ENCODE measurements at regions not wholly inside any gene's neighbourhood (a gene's known extent, or its start where the extent isn't known, plus 50 kb on each side); places are given as distances from the start of the nearest gene placed in this dataset.

DNA sequence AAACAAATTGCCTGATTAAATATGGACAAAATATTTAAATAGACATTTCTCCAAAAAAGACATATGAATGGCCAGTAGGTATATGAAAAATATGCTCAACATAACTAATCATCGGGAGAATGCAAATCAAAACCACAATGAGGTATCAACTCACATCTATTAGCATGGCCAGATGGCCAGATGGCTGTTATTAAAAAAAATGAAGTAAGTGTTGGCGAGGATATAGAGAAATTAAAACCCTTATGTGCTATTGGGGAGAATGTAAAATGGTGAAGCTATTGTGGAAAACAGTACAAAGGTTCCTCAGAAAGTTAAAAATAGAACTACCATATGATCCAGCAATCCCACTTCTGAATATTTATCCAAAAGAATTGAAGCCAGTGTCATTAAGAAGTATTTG lies 272.3 kb upstream of the ZNF804A start:
- TF ChIP-seq, protein P1, sequence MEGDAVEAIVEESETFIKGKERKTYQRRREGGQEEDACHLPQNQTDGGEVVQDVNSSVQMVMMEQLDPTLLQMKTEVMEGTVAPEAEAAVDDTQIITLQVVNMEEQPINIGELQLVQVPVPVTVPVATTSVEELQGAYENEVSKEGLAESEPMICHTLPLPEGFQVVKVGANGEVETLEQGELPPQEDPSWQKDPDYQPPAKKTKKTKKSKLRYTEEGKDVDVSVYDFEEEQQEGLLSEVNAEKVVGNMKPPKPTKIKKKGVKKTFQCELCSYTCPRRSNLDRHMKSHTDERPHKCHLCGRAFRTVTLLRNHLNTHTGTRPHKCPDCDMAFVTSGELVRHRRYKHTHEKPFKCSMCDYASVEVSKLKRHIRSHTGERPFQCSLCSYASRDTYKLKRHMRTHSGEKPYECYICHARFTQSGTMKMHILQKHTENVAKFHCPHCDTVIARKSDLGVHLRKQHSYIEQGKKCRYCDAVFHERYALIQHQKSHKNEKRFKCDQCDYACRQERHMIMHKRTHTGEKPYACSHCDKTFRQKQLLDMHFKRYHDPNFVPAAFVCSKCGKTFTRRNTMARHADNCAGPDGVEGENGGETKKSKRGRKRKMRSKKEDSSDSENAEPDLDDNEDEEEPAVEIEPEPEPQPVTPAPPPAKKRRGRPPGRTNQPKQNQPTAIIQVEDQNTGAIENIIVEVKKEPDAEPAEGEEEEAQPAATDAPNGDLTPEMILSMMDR (IDR thresholded peaks at IDR 0.05), result no peak
- TF ChIP-seq POLR2A (IDR thresholded peaks at IDR 0.05) (no peak), POLR2AphosphoS5 (IDR thresholded peaks at IDR 0.05; ENCODE audit: insufficient read depth in 1 of 2, low read depth in 1 of 2) (no peak)

Data from vagina (tissue), 2 donors.